T follicular helper cell (primary cell): ENCODE measurements at regions not wholly inside any gene's neighbourhood (a gene's known extent, or its start where the extent isn't known, plus 50 kb on each side); places are given as distances from the start of the nearest gene placed in this dataset.

Experiments used
- DNase-seq: peaks from one replicate; pipeline ENCODE4 v3.0.0-alpha.2; 2020; ENCODE audit warnings: low read depth

- DNase-seq = no peak
These were observed 624.3 kb upstream of the TENM3 start for GRCh38 chr4:181618896-181619295.

- no peak for DNase-seq
These were observed 623.6 kb upstream of the TENM3 start for GRCh38 chr4:181619651-181620050.

GRCh38 chr4:181637186-181638105 is 605.8 kb upstream of the TENM3 start:
- no peak for DNase-seq

GRCh38 chr4:181643466-181643865 is 599.7 kb upstream of the TENM3 start:
- DNase-seq = no peak

- DNase-seq = no peak
These were observed 597.7 kb upstream of the TENM3 start for GRCh38 chr4:181645489-181645888.

- DNase-seq = no peak
These were observed 596.3 kb upstream of the TENM3 start for GRCh38 chr4:181646864-181647263.

GRCh38 chr4:181647396-181648147 is 595.6 kb upstream of the TENM3 start:
- DNase-seq = no peak

- DNase-seq = no peak
These were observed 593.0 kb upstream of the TENM3 start for GRCh38 chr4:181650033-181650825.

GRCh38 chr4:181656748-181657147 is 586.5 kb upstream of the TENM3 start:
- DNase-seq = no peak

GRCh38 chr4:181659202-181659601 is 584.0 kb upstream of the TENM3 start:
- no peak for DNase-seq

GRCh38 chr4:181659876-181660275 is 583.3 kb upstream of the TENM3 start:
- DNase-seq = no peak

- no peak for DNase-seq
These were observed 582.1 kb upstream of the TENM3 start for GRCh38 chr4:181661090-181661489.

- no peak for DNase-seq
These were observed 581.3 kb upstream of the TENM3 start for GRCh38 chr4:181661923-181662322.

- no peak for DNase-seq
These were observed 580.8 kb upstream of the TENM3 start for GRCh38 chr4:181662383-181662782.

- DNase-seq = no peak
These were observed 572.7 kb upstream of the TENM3 start for GRCh38 chr4:181670506-181670905.

GRCh38 chr4:181671672-181672071 is 571.5 kb upstream of the TENM3 start:
- DNase-seq = no peak

GRCh38 chr4:181672751-181673150 is 570.5 kb upstream of the TENM3 start:
- no peak for DNase-seq

- DNase-seq = no peak
These were observed 568.8 kb upstream of the TENM3 start for GRCh38 chr4:181674315-181674875.

- DNase-seq = no peak
These were observed 566.7 kb upstream of the TENM3 start for GRCh38 chr4:181676546-181676945.

GRCh38 chr4:181677201-181677600 is 566.0 kb upstream of the TENM3 start:
- DNase-seq = no peak

GRCh38 chr4:181677621-181678020 is 565.6 kb upstream of the TENM3 start:
- no peak for DNase-seq

- no peak for DNase-seq
These were observed 563.4 kb upstream of the TENM3 start for GRCh38 chr4:181679754-181680153.
